ENCODE measurements at regions not wholly inside any gene's neighbourhood (a gene's known extent, or its start where the extent isn't known, plus 50 kb on each side); places are given as distances from the start of the nearest gene placed in this dataset.

DNA sequence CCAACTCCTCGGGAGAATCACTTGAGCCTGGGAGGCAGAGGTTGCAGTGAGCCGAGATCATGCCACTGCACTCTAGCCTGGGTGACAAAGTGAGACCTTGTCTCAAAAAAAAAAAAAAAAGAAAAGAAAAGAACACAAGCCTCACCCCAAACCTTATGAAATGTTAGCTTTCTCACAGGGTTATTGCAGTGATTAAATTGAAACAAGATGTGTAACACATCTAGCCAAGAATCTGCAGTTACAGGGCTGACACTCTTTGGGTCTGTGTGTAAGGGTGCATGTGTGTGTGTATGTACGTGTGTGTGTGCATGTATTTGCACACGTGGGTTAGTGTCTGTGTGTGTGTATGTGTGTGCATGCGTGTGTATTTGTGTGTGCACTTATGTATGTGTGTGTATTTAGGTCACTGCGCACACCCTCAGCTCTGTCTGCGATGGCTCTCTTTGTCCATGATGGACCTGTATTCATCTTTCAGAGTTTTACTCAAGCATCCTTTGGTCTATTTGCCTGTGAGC lies 336.3 kb downstream of the UQCRFS1 start:
- Histone ChIP-seq H3K9me1 (replicated peaks; ENCODE audit: control insufficient read depth, extremely low read depth, insufficient read depth, low read length) (no peaks in the 10 kb centered on the region), H3K27ac (ENCODE audit: insufficient read depth, low read depth, low read length) (no peak overlapping the region), H3K9me3 (replicated peaks; ENCODE audit: control insufficient read depth, insufficient read depth, low read length) (no peaks in the 10 kb centered on the region), H3K36me3 (ENCODE audit: control insufficient read depth in 2 of 2, extremely low read depth in 1 of 2, insufficient read depth in 2 of 2, low read length in 2 of 2) (no peaks in the 10 kb centered on the region), H3K79me2 (ENCODE audit: control insufficient read depth, insufficient read depth, low read length) (no peaks in the 10 kb centered on the region), H2AFZ (ENCODE audit: low read depth, low read length) (no peak overlapping the region), H3K27me3 (ENCODE audit: control insufficient read depth in 2 of 2, insufficient read depth in 2 of 2, low read length in 2 of 2) (no peaks in the 10 kb centered on the region), H4K20me1 (replicated peaks; ENCODE audit: control insufficient read depth, extremely low read depth, insufficient read depth, low read length) (no peaks in the 10 kb centered on the region), H3K9ac (replicated peaks; ENCODE audit: extremely low read depth, insufficient read depth, low read length) (no peak overlapping the region), H3K4me3 (replicated peaks in 1 of 3; ENCODE audit: insufficient read depth in 1 of 3, low read depth in 1 of 3, low read length in 3 of 3) (no peak overlapping the region), H3K4me1 (ENCODE audit: control insufficient read depth, extremely low read depth, insufficient read depth, low read length) (no peaks in the 10 kb centered on the region), H3K4me2 (ENCODE audit: insufficient read depth, low read length) (no peak overlapping the region)
- intact Hi-C loops (cut with micrococcal nuclease) = no loop called here
- no TSS peak for BruUV-seq (replicated peaks)
- dilution Hi-C loops (cut with MboI; ENCODE audit: extremely low pct_ligation_motif_present, low sequenced_read_pairs) = no loop called here
- ChIA-PET CTCF (no interaction called here), POLR2A (no interaction called here)
- no peak for DNase-seq (ENCODE audit: low read depth, low spot score)
- no peak for TF ChIP-seq POLR2AphosphoS5 (IDR thresholded peaks at IDR 0.05; ENCODE audit: insufficient read depth, low read depth, low read length)
- TF ChIP-seq FOS (IDR thresholded peaks at IDR 0.05; ENCODE audit: borderline replicate concordance, insufficient read depth, low read length) = no peak
- TF ChIP-seq, protein P1, sequence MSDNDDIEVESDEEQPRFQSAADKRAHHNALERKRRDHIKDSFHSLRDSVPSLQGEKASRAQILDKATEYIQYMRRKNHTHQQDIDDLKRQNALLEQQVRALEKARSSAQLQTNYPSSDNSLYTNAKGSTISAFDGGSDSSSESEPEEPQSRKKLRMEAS (IDR thresholded peaks at IDR 0.05; ENCODE audit: insufficient read depth, insufficient read length) = no peak
- no peak for FAIRE-seq

DNA sequence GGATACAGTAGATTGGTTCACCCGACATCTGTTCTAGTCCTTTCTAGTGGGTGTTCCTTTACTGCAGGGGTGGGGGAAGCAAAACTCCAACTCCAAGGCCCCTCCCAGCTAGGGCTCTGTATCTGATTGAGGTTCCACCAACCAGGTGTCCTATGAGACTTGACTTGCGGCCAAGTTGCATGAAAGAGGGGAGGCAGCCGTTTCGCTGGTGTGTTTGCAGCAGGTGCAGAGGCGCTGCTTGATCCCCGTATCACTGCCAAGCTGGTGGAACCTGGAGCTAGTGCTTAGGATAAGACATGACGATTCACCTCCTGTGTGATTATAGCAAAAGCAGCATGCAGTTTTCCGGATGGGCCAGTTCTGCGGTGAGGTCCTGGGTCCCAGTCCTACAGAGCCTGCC lies 338.2 kb downstream of the UQCRFS1 start:
- TF ChIP-seq GATA2 (IDR thresholded peaks at IDR 0.05; ENCODE audit: insufficient read depth, insufficient read length, low read depth, low read length) (no peak), JUN (IDR thresholded peaks at IDR 0.05; ENCODE audit: borderline replicate concordance, insufficient read depth, insufficient read length, low read depth) (no peak), POLR2A (IDR thresholded peaks at IDR 0.05; ENCODE audit: low read depth, low read length) (no peak), POLR2AphosphoS5 (IDR thresholded peaks at IDR 0.05; ENCODE audit: insufficient read depth, low read depth, low read length) (no peak), FOS (IDR thresholded peaks at IDR 0.05; ENCODE audit: borderline replicate concordance, insufficient read depth, low read length) (no peak), EZH2 (IDR thresholded peaks at IDR 0.05; ENCODE audit: borderline replicate concordance, low read depth, low read length, severe bottlenecking) (no peak), MYC (IDR thresholded peaks at IDR 0.05; ENCODE audit: low read depth, low read length) (no peak)
- TF ChIP-seq, protein P1 (IDR thresholded peaks at IDR 0.05; ENCODE audit: insufficient read depth, insufficient read length) = no peak
- TF ChIP-seq, protein P2, sequence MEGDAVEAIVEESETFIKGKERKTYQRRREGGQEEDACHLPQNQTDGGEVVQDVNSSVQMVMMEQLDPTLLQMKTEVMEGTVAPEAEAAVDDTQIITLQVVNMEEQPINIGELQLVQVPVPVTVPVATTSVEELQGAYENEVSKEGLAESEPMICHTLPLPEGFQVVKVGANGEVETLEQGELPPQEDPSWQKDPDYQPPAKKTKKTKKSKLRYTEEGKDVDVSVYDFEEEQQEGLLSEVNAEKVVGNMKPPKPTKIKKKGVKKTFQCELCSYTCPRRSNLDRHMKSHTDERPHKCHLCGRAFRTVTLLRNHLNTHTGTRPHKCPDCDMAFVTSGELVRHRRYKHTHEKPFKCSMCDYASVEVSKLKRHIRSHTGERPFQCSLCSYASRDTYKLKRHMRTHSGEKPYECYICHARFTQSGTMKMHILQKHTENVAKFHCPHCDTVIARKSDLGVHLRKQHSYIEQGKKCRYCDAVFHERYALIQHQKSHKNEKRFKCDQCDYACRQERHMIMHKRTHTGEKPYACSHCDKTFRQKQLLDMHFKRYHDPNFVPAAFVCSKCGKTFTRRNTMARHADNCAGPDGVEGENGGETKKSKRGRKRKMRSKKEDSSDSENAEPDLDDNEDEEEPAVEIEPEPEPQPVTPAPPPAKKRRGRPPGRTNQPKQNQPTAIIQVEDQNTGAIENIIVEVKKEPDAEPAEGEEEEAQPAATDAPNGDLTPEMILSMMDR (IDR thresholded peaks at IDR 0.05; ENCODE audit: extremely low read depth in 1 of 2, insufficient read depth in 1 of 2, low read depth in 1 of 2, low read length in 2 of 2) = no peak
- Histone ChIP-seq H3K9me3 (replicated peaks; ENCODE audit: control insufficient read depth, insufficient read depth, low read length) (no peaks in the 10 kb centered on the region), H3K27me3 (ENCODE audit: control insufficient read depth in 2 of 2, insufficient read depth in 2 of 2, low read length in 2 of 2) (no peaks in the 10 kb centered on the region), H3K79me2 (ENCODE audit: control insufficient read depth, insufficient read depth, low read length) (no peaks in the 10 kb centered on the region), H2AFZ (ENCODE audit: low read depth, low read length) (no peak overlapping the region), H3K4me2 (ENCODE audit: insufficient read depth, low read length) (no peak overlapping the region), H3K4me1 (ENCODE audit: control insufficient read depth, extremely low read depth, insufficient read depth, low read length) (no peaks in the 10 kb centered on the region), H3K9ac (replicated peaks; ENCODE audit: extremely low read depth, insufficient read depth, low read length) (no peak overlapping the region), H3K36me3 (ENCODE audit: control insufficient read depth in 2 of 2, extremely low read depth in 1 of 2, insufficient read depth in 2 of 2, low read length in 2 of 2) (no peaks in the 10 kb centered on the region), H3K9me1 (replicated peaks; ENCODE audit: control insufficient read depth, extremely low read depth, insufficient read depth, low read length) (no peaks in the 10 kb centered on the region), H3K4me3 (replicated peaks in 1 of 3; ENCODE audit: insufficient read depth in 1 of 3, low read depth in 1 of 3, low read length in 3 of 3) (no peak overlapping the region), H4K20me1 (replicated peaks; ENCODE audit: control insufficient read depth, extremely low read depth, insufficient read depth, low read length) (no peaks in the 10 kb centered on the region), H3K27ac (ENCODE audit: insufficient read depth, low read depth, low read length) (no peak overlapping the region)
- DNase-seq (ENCODE audit: low read depth, low spot score) (no peak), FAIRE-seq (no peak)
- CTCF ChIA-PET = no interaction called here
- intact Hi-C loops (cut with micrococcal nuclease) = no loop called here
- POLR2A ChIA-PET = no interaction called here
- BruUV-seq (replicated peaks) = no TSS peak
- dilution Hi-C loops (cut with MboI; ENCODE audit: extremely low pct_ligation_motif_present, low sequenced_read_pairs) = no loop called here

All from endothelial cell of umbilical vein (primary cell).